COR-L47 (cell line): ENCODE measurements at regions not wholly inside any gene's neighbourhood (a gene's known extent, or its start where the extent isn't known, plus 50 kb on each side); places are given as distances from the start of the nearest gene placed in this dataset.
"Not testable (repeated sequence)": the region's sequence is repeated elsewhere in the genome, so short reads cannot be mapped to it uniquely, and the experiment has no call there.

Source experiments
- DNase-seq: peaks from one replicate; lab custom pipeline; 2025; lab: John Stamatoyannopoulos, UW

GRCh38 chr13:112263152-112263551 lies 113.0 kb upstream of the SPACA7 start:
- no peak for DNase-seq

GRCh38 chr13:112267660-112268059 lies 108.5 kb upstream of the SPACA7 start:
- no peak for DNase-seq

GRCh38 chr13:112270951-112271350 lies 105.2 kb upstream of the SPACA7 start:
- DNase-seq, result no peak

GRCh38 chr13:112286733-112287132 lies 89.4 kb upstream of the SPACA7 start:
- not testable (repeated sequence) for DNase-seq

GRCh38 chr13:112320303-112320702 lies 55.9 kb upstream of the SPACA7 start:
- DNase-seq, result no peak

- DNase-seq, result no peak
Observed at GRCh38 chr13:112322557-112322956, 53.6 kb upstream of the SPACA7 start.

- DNase-seq, result no peak
Observed at GRCh38 chr13:112324116-112324515, 52.0 kb upstream of the SPACA7 start.

GRCh38 chr13:112325142-112325808 lies 50.9 kb upstream of the SPACA7 start:
- DNase-seq, result no peak

GRCh38 chr13:112325920-112326645 lies 50.1 kb upstream of the SPACA7 start:
- DNase-seq, result no peak
